IgD-negative memory B cell (primary cell): ENCODE measurements at regions not wholly inside any gene's neighbourhood (a gene's known extent, or its start where the extent isn't known, plus 50 kb on each side); places are given as distances from the start of the nearest gene placed in this dataset.
A peak's percentile ranks its signal among the peaks of the same experiment; 100 is the strongest.
"Not testable (repeated sequence)": the region's sequence is repeated elsewhere in the genome, so short reads cannot be mapped to it uniquely, and the experiment has no call there.

Source experiments
- H3K27ac Mint-ChIP-seq, 3 donors: one replicate each; pipeline ENCODE4 v1.8.0; 2020 to 2022; ENCODE audit warnings: mild to moderate bottlenecking in 3 of 3, mixed read lengths in 3 of 3, moderate library complexity in 1 of 3
- H3K27me3 Mint-ChIP-seq: one replicate; pipeline ENCODE4 v1.8.0; 2021; ENCODE audit warnings: mixed read lengths
- H3K36me3 Mint-ChIP-seq: one replicate; pipeline ENCODE4 v1.8.0; 2020; ENCODE audit warnings: mild to moderate bottlenecking, mixed read lengths
- H3K4me1 Mint-ChIP-seq, 3 donors: one replicate each; pipeline ENCODE4 v1.8.0; 2020 to 2022; ENCODE audit warnings: mixed read lengths in 3 of 3, mild to moderate bottlenecking in 1 of 3
- H3K4me3 Mint-ChIP-seq, 4 donors: one replicate each; pipeline ENCODE4 v1.8.0; 2020 to 2022; ENCODE audit warnings: mild to moderate bottlenecking in 4 of 4, mixed read lengths in 4 of 4, moderate library complexity in 3 of 4
- H3K9me3 Mint-ChIP-seq, 3 donors: one replicate each; pipeline ENCODE4 v1.8.0; 2020 to 2021; ENCODE audit warnings: mixed read lengths in 3 of 3, mild to moderate bottlenecking in 1 of 3

- H3K9me3 Mint-ChIP-seq = no peaks in the 10 kb centered on the region
- peaks cover 1% of the 10 kb centered on the region for H3K27me3 Mint-ChIP-seq
These were observed 284.8 kb downstream of the MREG start for GRCh38 chr2:215728504-215729065.

GRCh38 chr2:215727507-215728503, 285.5 kb downstream of the MREG start:
- no peaks in the 10 kb centered on the region for H3K9me3 Mint-ChIP-seq
- no peak overlapping the region for H3K27ac Mint-ChIP-seq

More at GRCh38 chr2:215728504-215729065, 284.8 kb downstream of the MREG start:
- peaks cover 4% of the 10 kb centered on the region for H3K36me3 Mint-ChIP-seq
- peaks cover 0 to 14% (median 7%) of the 10 kb centered on the region in 3 donors for H3K4me1 Mint-ChIP-seq
- H3K4me3 Mint-ChIP-seq = peak overlapping the region in 1 of 4 donors; percentile 56
- H3K27ac Mint-ChIP-seq = no peak overlapping the region

GRCh38 chr2:215726070-215726469, 287.3 kb downstream of the MREG start:
- peaks cover 0 to 5% (median 4%) of the 10 kb centered on the region in 3 donors for H3K9me3 Mint-ChIP-seq
- H3K4me3 Mint-ChIP-seq = no peak overlapping the region
- peaks cover 1% of the 10 kb centered on the region for H3K27me3 Mint-ChIP-seq
- H3K36me3 Mint-ChIP-seq = peaks cover 4% of the 10 kb centered on the region
- H3K4me1 Mint-ChIP-seq = peaks cover 0 to 14% (median 7%) of the 10 kb centered on the region in 3 donors
- no peak overlapping the region for H3K27ac Mint-ChIP-seq

More at GRCh38 chr2:215727507-215728503, 285.5 kb downstream of the MREG start:
- Mint-ChIP-seq H3K27me3 (peaks cover 1% of the 10 kb centered on the region), H3K4me1 (peaks cover 0 to 14% (median 7%) of the 10 kb centered on the region in 3 donors), H3K36me3 (peaks cover 4% of the 10 kb centered on the region), H3K4me3 (peak overlapping the region in 1 of 4 donors; percentile 56)

GRCh38 chr2:215724146-215724545, 288.3 kb upstream of the FN1 start:
- Mint-ChIP-seq H3K27ac (no peak overlapping the region), H3K27me3 (peaks cover 1% of the 10 kb centered on the region), H3K9me3 (peaks cover 0 to 5% (median 4%) of the 10 kb centered on the region in 3 donors), H3K36me3 (peaks cover 2% of the 10 kb centered on the region), H3K4me3 (no peak overlapping the region), H3K4me1 (peaks cover 0 to 14% (median 7%) of the 10 kb centered on the region in 3 donors)

- Mint-ChIP-seq H3K9me3 (peaks cover 0 to 5% (median 4%) of the 10 kb centered on the region in 3 donors), H3K27me3 (peaks cover 1% of the 10 kb centered on the region), H3K36me3 (peaks cover 2% of the 10 kb centered on the region), H3K27ac (no peak overlapping the region), H3K4me3 (no peak overlapping the region), H3K4me1 (peaks cover 0 to 14% (median 7%) of the 10 kb centered on the region in 3 donors)
These were observed 287.8 kb upstream of the FN1 start for GRCh38 chr2:215723631-215724011.

- peaks cover 1% of the 10 kb centered on the region for H3K27me3 Mint-ChIP-seq
- H3K4me1 Mint-ChIP-seq = peaks cover 0 to 9% (median 1%) of the 10 kb centered on the region in 3 donors
- H3K27ac Mint-ChIP-seq = no peak overlapping the region
- peaks cover 0 to 5% (median 4%) of the 10 kb centered on the region in 3 donors for H3K9me3 Mint-ChIP-seq
- no peak overlapping the region for H3K4me3 Mint-ChIP-seq
- H3K36me3 Mint-ChIP-seq = peaks cover 2% of the 10 kb centered on the region
These were observed 287.2 kb upstream of the FN1 start for GRCh38 chr2:215722986-215723630.

- peaks cover 0 to 4% (median 0%) of the 10 kb centered on the region in 3 donors for H3K4me1 Mint-ChIP-seq
- H3K9me3 Mint-ChIP-seq = peaks cover 0 to 5% (median 4%) of the 10 kb centered on the region in 3 donors
- no peak overlapping the region for H3K4me3 Mint-ChIP-seq
- peaks cover 3% of the 10 kb centered on the region for H3K27me3 Mint-ChIP-seq
- H3K27ac Mint-ChIP-seq = no peak overlapping the region
- peaks cover 2% of the 10 kb centered on the region for H3K36me3 Mint-ChIP-seq
These were observed 286.3 kb upstream of the FN1 start for GRCh38 chr2:215722125-215722524.

GRCh38 chr2:215721515-215721914, 285.6 kb upstream of the FN1 start:
- H3K27me3 Mint-ChIP-seq, H3K36me3 Mint-ChIP-seq, H3K27ac Mint-ChIP-seq, H3K4me1 Mint-ChIP-seq, H3K4me3 Mint-ChIP-seq, H3K9me3 Mint-ChIP-seq: not testable (repeated sequence)

GRCh38 chr2:215718890-215719289, 283.0 kb upstream of the FN1 start:
- Mint-ChIP-seq H3K4me1 (no peaks in the 10 kb centered on the region), H3K9me3 (peaks cover 0 to 5% (median 4%) of the 10 kb centered on the region in 3 donors), H3K27ac (no peak overlapping the region), H3K27me3 (peaks cover 7% of the 10 kb centered on the region), H3K4me3 (no peak overlapping the region), H3K36me3 (no peaks in the 10 kb centered on the region)

- Mint-ChIP-seq H3K4me3 (no peak overlapping the region), H3K27ac (no peak overlapping the region)
These were observed 282.6 kb upstream of the FN1 start for GRCh38 chr2:215718436-215718835.

GRCh38 chr2:215717501-215718381, 281.9 kb upstream of the FN1 start:
- Mint-ChIP-seq H3K36me3 (no peaks in the 10 kb centered on the region), H3K9me3 (peaks cover 0 to 5% (median 4%) of the 10 kb centered on the region in 3 donors), H3K4me1 (no peaks in the 10 kb centered on the region), H3K27me3 (peaks cover 9% of the 10 kb centered on the region), H3K27ac (no peak overlapping the region), H3K4me3 (no peak overlapping the region)

More at GRCh38 chr2:215718436-215718835, 282.6 kb upstream of the FN1 start:
- Mint-ChIP-seq H3K4me1 (no peaks in the 10 kb centered on the region), H3K36me3 (no peaks in the 10 kb centered on the region), H3K27me3 (peaks cover 7% of the 10 kb centered on the region), H3K9me3 (peaks cover 0 to 5% (median 4%) of the 10 kb centered on the region in 3 donors)

- H3K4me1 Mint-ChIP-seq = no peaks in the 10 kb centered on the region
- H3K27ac Mint-ChIP-seq = no peak overlapping the region
- H3K4me3 Mint-ChIP-seq = no peak overlapping the region
- H3K27me3 Mint-ChIP-seq = peaks cover 12% of the 10 kb centered on the region
- H3K9me3 Mint-ChIP-seq = peaks cover 0 to 4% (median 4%) of the 10 kb centered on the region in 3 donors
- no peaks in the 10 kb centered on the region for H3K36me3 Mint-ChIP-seq
These were observed 281.1 kb upstream of the FN1 start for GRCh38 chr2:215716956-215717355.

GRCh38 chr2:215712871-215713790, 277.3 kb upstream of the FN1 start:
- Mint-ChIP-seq H3K27ac (no peak overlapping the region), H3K4me3 (no peak overlapping the region), H3K4me1 (no peaks in the 10 kb centered on the region), H3K36me3 (no peaks in the 10 kb centered on the region), H3K9me3 (no peaks in the 10 kb centered on the region), H3K27me3 (peaks cover 12% of the 10 kb centered on the region)
